H9 (cell line): ENCODE measurements at regions not wholly inside any gene's neighbourhood (a gene's known extent, or its start where the extent isn't known, plus 50 kb on each side); places are given as distances from the start of the nearest gene placed in this dataset.

Source experiments
- DNase-seq: peaks from one replicate; pipeline ENCODE4 v3.0.0-alpha.2; 2017
- H2AFZ ChIP-seq: one replicate; pipeline ENCODE4 v1.6.1; 2013; ENCODE audit warnings: mild to moderate bottlenecking, low read length, control low read depth, moderate library complexity
- H2AK5ac ChIP-seq: 2 replicates; pipeline ENCODE4 v1.6.1; 2013; ENCODE audit warnings: low read length, control low read depth, mixed read lengths; ENCODE audit not compliant: insufficient read length
- H2BK120ac ChIP-seq: one replicate; pipeline ENCODE4 v1.6.1; 2013; ENCODE audit warnings: low read depth, mild to moderate bottlenecking, low read length, control low read depth, inconsistent platforms; ENCODE audit not compliant: poor library complexity, severe bottlenecking
- H2BK12ac ChIP-seq: 2 replicates; pipeline ENCODE4 v1.6.1; 2013; ENCODE audit warnings: low read length, control low read depth, mixed read lengths, low read depth; ENCODE audit not compliant: insufficient read length
- H2BK15ac ChIP-seq: 2 replicates; pipeline ENCODE4 v1.6.1; 2013; ENCODE audit warnings: low read depth, low read length, control low read depth
- H2BK20ac ChIP-seq: one replicate; pipeline ENCODE4 v1.6.1; 2013; ENCODE audit warnings: low read depth, mild to moderate bottlenecking, low read length, control low read depth, inconsistent platforms; ENCODE audit not compliant: poor library complexity, severe bottlenecking
- H2BK5ac ChIP-seq: 2 replicates; pipeline ENCODE4 v1.6.1; 2013; ENCODE audit warnings: low read length, control low read depth, mixed read lengths; ENCODE audit not compliant: insufficient read length
- H3K14ac ChIP-seq: 2 replicates; pipeline ENCODE4 v1.6.1; 2013; ENCODE audit warnings: low read length, control low read depth; ENCODE audit not compliant: insufficient read depth
- H3K18ac ChIP-seq: 2 replicates; pipeline ENCODE4 v1.6.1; 2013; ENCODE audit warnings: low read depth, mild to moderate bottlenecking, mixed read lengths, low read length, control low read depth; ENCODE audit not compliant: insufficient read length
- H3K23ac ChIP-seq: 2 replicates; pipeline ENCODE4 v1.6.1; 2013; ENCODE audit warnings: low read length, control low read depth, mixed read lengths, low read depth; ENCODE audit not compliant: insufficient read length
- H3K23me2 ChIP-seq: 2 replicates; pipeline ENCODE4 v1.6.1; 2013; ENCODE audit warnings: low read depth, mild to moderate bottlenecking, mixed read lengths, low read length, control low read depth; ENCODE audit not compliant: insufficient read length, poor library complexity, severe bottlenecking
- H3K27ac ChIP-seq: 2 replicates; pipeline ENCODE4 v1.5.1; 2013; ENCODE audit warnings: low read length, control low read depth, mixed read lengths, low read depth; ENCODE audit not compliant: insufficient read length
- H3K27me3 ChIP-seq: 2 replicates; pipeline ENCODE4 v1.6.1; 2013; ENCODE audit warnings: low read length, control low read depth, inconsistent platforms; ENCODE audit not compliant: insufficient read depth
- H3K4ac ChIP-seq: 2 replicates; pipeline ENCODE4 v1.6.1; 2013; ENCODE audit warnings: low read depth, mild to moderate bottlenecking, control low read depth, inconsistent platforms, low read length, moderate library complexity
- H3K4me1 ChIP-seq: 2 replicates; pipeline ENCODE4 v1.6.1; 2013; ENCODE audit warnings: low read length, control low read depth, inconsistent platforms; ENCODE audit not compliant: insufficient read depth
- H3K4me2 ChIP-seq: 2 replicates; pipeline ENCODE4 v1.6.1; 2013; ENCODE audit warnings: low read length, control low read depth, mixed read lengths; ENCODE audit not compliant: insufficient read length, insufficient read depth
- H3K56ac ChIP-seq: 2 replicates; pipeline ENCODE4 v1.6.1; 2013; ENCODE audit warnings: low read depth, mild to moderate bottlenecking, mixed read lengths, low read length, control low read depth; ENCODE audit not compliant: insufficient read length
- H3K79me1 ChIP-seq: 2 replicates; pipeline ENCODE4 v1.6.1; 2013; ENCODE audit warnings: low read depth, mild to moderate bottlenecking, moderate library complexity, low read length, control low read depth, inconsistent platforms; ENCODE audit not compliant: insufficient read depth, poor library complexity, severe bottlenecking
- H3K79me2 ChIP-seq: 2 replicates; pipeline ENCODE4 v1.6.1; 2013; ENCODE audit warnings: low read length, control low read depth, inconsistent platforms; ENCODE audit not compliant: insufficient read depth
- H3K9ac ChIP-seq: 2 replicates; pipeline ENCODE4 v1.6.1; 2013; ENCODE audit warnings: low read length, control low read depth, mixed read lengths; ENCODE audit not compliant: insufficient read length; ENCODE audit errors: extremely low read depth
- H3K9me3 ChIP-seq: one replicate; pipeline ENCODE4 v1.6.1; 2013; ENCODE audit warnings: low read depth, low read length, inconsistent platforms; ENCODE audit not compliant: control insufficient read depth
- H3T11ph ChIP-seq: one replicate; pipeline ENCODE4 v1.6.1; 2013; ENCODE audit warnings: mild to moderate bottlenecking, low read length, control low read depth, inconsistent platforms
- H4K20me1 ChIP-seq: one replicate; pipeline ENCODE4 v1.6.1; 2013; ENCODE audit not compliant: control insufficient read depth, insufficient read length, insufficient read depth
- H4K5ac ChIP-seq: 2 replicates; pipeline ENCODE4 v1.6.1; 2013; ENCODE audit warnings: low read depth, mild to moderate bottlenecking, mixed read lengths, low read length, control low read depth; ENCODE audit not compliant: insufficient read length
- H4K8ac ChIP-seq: replicated peaks from 2 replicates; pipeline ENCODE4 v1.6.1; 2013; ENCODE audit warnings: low read length, control low read depth, mixed read lengths, low read depth; ENCODE audit not compliant: insufficient read length
- H4K91ac ChIP-seq: 2 replicates; pipeline ENCODE4 v1.6.1; 2013; ENCODE audit warnings: low read depth, mild to moderate bottlenecking, moderate library complexity, mixed read lengths, low read length, control low read depth; ENCODE audit not compliant: insufficient read length
- H3K27ac Mint-ChIP-seq, 3 experiments: 2 replicates in 2 of 3; 3 replicates in 1 of 3; pipeline ENCODE4 v1.8.0; 2020 to 2021; ENCODE audit warnings: mixed read lengths in 3 of 3, mild to moderate bottlenecking in 1 of 3, moderate library complexity in 1 of 3
- H3K27me3 Mint-ChIP-seq: 2 replicates; pipeline ENCODE4 v1.8.0; 2021; ENCODE audit warnings: low read depth, mild to moderate bottlenecking, moderate library complexity, mixed read lengths
- H3K36me3 Mint-ChIP-seq, 3 experiments: 2 replicates in 2 of 3; 3 replicates in 1 of 3; pipeline ENCODE4 v1.8.0; 2020 to 2021; ENCODE audit warnings: low read depth in 3 of 3, mixed read lengths in 3 of 3; ENCODE audit not compliant: insufficient read depth in 1 of 3
- H3K4me1 Mint-ChIP-seq, 2 experiments: 2 replicates each; pipeline ENCODE4 v1.8.0; 2020; ENCODE audit warnings: mixed read lengths in 2 of 2
- H3K4me3 Mint-ChIP-seq, 2 experiments: 2 replicates in 1 of 2; 3 replicates in 1 of 2; pipeline ENCODE4 v1.8.0; 2020 to 2021; ENCODE audit warnings: mild to moderate bottlenecking in 2 of 2, mixed read lengths in 2 of 2, moderate library complexity in 1 of 2
- H3K9me3 Mint-ChIP-seq, 2 experiments: 2 replicates in 1 of 2; 3 replicates in 1 of 2; pipeline ENCODE4 v1.8.0; 2020; ENCODE audit warnings: mild to moderate bottlenecking in 2 of 2, mixed read lengths in 2 of 2, moderate library complexity in 1 of 2
- CTCF ChIP-seq: fragments of 200-600 bp; sonication (generic); conservative IDR thresholded peaks from 3 replicates; pipeline ENCODE4 v1.8.0; 2021; ENCODE audit warnings: antibody characterized with exemption, mild to moderate bottlenecking
- WGBS: extraction: QIAGEN DNeasy Blood & Tissue Kit; methylation state at CpG from one replicate; pipeline ENCODE4 v1.1.7; 2013; ENCODE audit warnings: missing lambda C conversion rate, low lambda C conversion rate, mixed read lengths; ENCODE audit not compliant: insufficient read length; ENCODE audit errors: extremely low coverage; 5-methylcytosine and 5-hydroxymethylcytosine counted together

GRCh38 chr19:30146346-30146745 lies 204.3 kb downstream of the URI1 start:
- Mint-ChIP-seq H3K36me3 (no peaks in the 10 kb centered on the region), H3K4me3 (no peak overlapping the region), H3K27me3 (no peaks in the 10 kb centered on the region), H3K27ac (no peak overlapping the region), H3K9me3 (no peaks in the 10 kb centered on the region), H3K4me1 (peaks cover 4 to 6% of the 10 kb centered on the region in 2 experiments; a peak in 3 of 4 replicates)
- Histone ChIP-seq H3K27me3 (no peaks in the 10 kb centered on the region), H2AK5ac (no peak overlapping the region), H3K4ac (no peak overlapping the region), H2AFZ (no peak overlapping the region), H3K79me1 (no peaks in the 10 kb centered on the region), H2BK120ac (no peak overlapping the region), H3K9me3 (no peaks in the 10 kb centered on the region), H4K8ac (no peak overlapping the region), H3K18ac (no peak overlapping the region), H3T11ph (no peak overlapping the region), H3K14ac (no peak overlapping the region), H3K9ac (no peak overlapping the region), H4K20me1 (no peaks in the 10 kb centered on the region), H3K4me1 (no peaks in the 10 kb centered on the region), H2BK20ac (no peak overlapping the region), H3K4me2 (no peak overlapping the region), H3K23me2 (no peaks in the 10 kb centered on the region), H3K27ac (no peak overlapping the region), H3K56ac (no peak overlapping the region), H3K23ac (no peak overlapping the region), H4K5ac (no peak overlapping the region), H2BK15ac (no peak overlapping the region), H2BK5ac (no peak overlapping the region), H4K91ac (no peak overlapping the region), H2BK12ac (no peak overlapping the region), H3K79me2 (no peaks in the 10 kb centered on the region)
- DNase-seq: no peak
- no CpG with 5 or more reads among the region's 14 CpGs for WGBS
- TF ChIP-seq CTCF: no peak
